ENCODE measurements at regions not wholly inside any gene's neighbourhood (a gene's known extent, or its start where the extent isn't known, plus 50 kb on each side); places are given as distances from the start of the nearest gene placed in this dataset.
"Not testable (repeated sequence)": the region's sequence is repeated elsewhere in the genome, so short reads cannot be mapped to it uniquely, and the experiment has no call there.

- not testable (repeated sequence) for TF ChIP-seq YY1 (IDR thresholded peaks at IDR 0.05; ENCODE audit: insufficient read depth, insufficient read length); ZNF274 (IDR thresholded peaks at IDR 0.05; ENCODE audit: low read depth, low read length)
These were observed 367.5 kb downstream of the OXSM start for GRCh38 chr3:26157428-26157827.

Data from NT2/D1 (cell line).